ENCODE measurements at regions not wholly inside any gene's neighbourhood (a gene's known extent, or its start where the extent isn't known, plus 50 kb on each side); places are given as distances from the start of the nearest gene placed in this dataset.
"Not testable (repeated sequence)": the region's sequence is repeated elsewhere in the genome, so short reads cannot be mapped to it uniquely, and the experiment has no call there.

GRCh38 chr12:46652692-46653091 is 173.1 kb downstream of the SLC38A4 start:
- DNase-seq (ENCODE audit: low read depth) (no peak), FAIRE-seq (no peak)
- no peaks in the 10 kb centered on the region for H3K27me3 ChIP-seq (ENCODE audit: control insufficient read depth, insufficient read depth, low read length)
- no peak for TF ChIP-seq CTCF (IDR thresholded peaks at IDR 0.05; ENCODE audit: insufficient read depth, low read length, severe bottlenecking)
- no peaks in the 10 kb centered on the region for H3K36me3 ChIP-seq (ENCODE audit: control insufficient read depth, insufficient read depth, low read length)
- no peak overlapping the region for H3K4me3 ChIP-seq (ENCODE audit: low read depth, low read length)

- FAIRE-seq (no peak), DNase-seq (ENCODE audit: low read depth) (no peak)
- Histone ChIP-seq H3K4me3 (ENCODE audit: low read depth, low read length) (no peak overlapping the region), H3K36me3 (ENCODE audit: control insufficient read depth, insufficient read depth, low read length) (no peaks in the 10 kb centered on the region), H3K27me3 (ENCODE audit: control insufficient read depth, insufficient read depth, low read length) (no peaks in the 10 kb centered on the region)
- TF ChIP-seq CTCF (IDR thresholded peaks at IDR 0.05; ENCODE audit: insufficient read depth, low read length, severe bottlenecking): no peak
Measured at GRCh38 chr12:46650688-46651087, 175.1 kb downstream of the SLC38A4 start.

GRCh38 chr12:46649433-46649832 is 176.4 kb downstream of the SLC38A4 start:
- DNase-seq (ENCODE audit: low read depth) (no peak), FAIRE-seq (no peak)
- Histone ChIP-seq H3K4me3 (ENCODE audit: low read depth, low read length) (no peak overlapping the region), H3K36me3 (ENCODE audit: control insufficient read depth, insufficient read depth, low read length) (no peaks in the 10 kb centered on the region), H3K27me3 (ENCODE audit: control insufficient read depth, insufficient read depth, low read length) (no peaks in the 10 kb centered on the region)
- TF ChIP-seq CTCF (IDR thresholded peaks at IDR 0.05; ENCODE audit: insufficient read depth, low read length, severe bottlenecking): no peak

- FAIRE-seq (no peak), DNase-seq (ENCODE audit: low read depth) (no peak)
- no peak for TF ChIP-seq CTCF (IDR thresholded peaks at IDR 0.05; ENCODE audit: insufficient read depth, low read length, severe bottlenecking)
- no peaks in the 10 kb centered on the region for H3K36me3 ChIP-seq (ENCODE audit: control insufficient read depth, insufficient read depth, low read length)
- H3K4me3 ChIP-seq (ENCODE audit: low read depth, low read length): no peak overlapping the region
- no peaks in the 10 kb centered on the region for H3K27me3 ChIP-seq (ENCODE audit: control insufficient read depth, insufficient read depth, low read length)
Measured at GRCh38 chr12:46647034-46647433, 178.8 kb downstream of the SLC38A4 start.

GRCh38 chr12:46641649-46642048 is 184.1 kb downstream of the SLC38A4 start:
- DNase-seq (ENCODE audit: low read depth); FAIRE-seq; H3K36me3 ChIP-seq (ENCODE audit: control insufficient read depth, insufficient read depth, low read length); H3K27me3 ChIP-seq (ENCODE audit: control insufficient read depth, insufficient read depth, low read length); H3K4me3 ChIP-seq (ENCODE audit: low read depth, low read length): not testable (repeated sequence)

GRCh38 chr12:46635818-46636217 is 190.0 kb downstream of the SLC38A4 start:
- Histone ChIP-seq H3K27me3 (ENCODE audit: control insufficient read depth, insufficient read depth, low read length) (no peaks in the 10 kb centered on the region), H3K36me3 (ENCODE audit: control insufficient read depth, insufficient read depth, low read length) (no peaks in the 10 kb centered on the region), H3K4me3 (ENCODE audit: low read depth, low read length) (no peak overlapping the region)
- DNase-seq (ENCODE audit: low read depth) (no peak), FAIRE-seq (no peak)
- no peak for TF ChIP-seq CTCF (IDR thresholded peaks at IDR 0.05; ENCODE audit: insufficient read depth, low read length, severe bottlenecking)

Data from bronchial epithelial cell (primary cell).